Activated T-helper 17 cell treated with anti-CD3 and anti-CD28 coated beads, Interleukin-2, amount 50 U/mL, for 72 hours (primary cell): ENCODE measurements at regions not wholly inside any gene's neighbourhood (a gene's known extent, or its start where the extent isn't known, plus 50 kb on each side); places are given as distances from the start of the nearest gene placed in this dataset.

Experiments used
- ATAC-seq: fragments of 150-1000 bp; cut with Tn5 transposase; replicated peaks from 2 replicates; pipeline ENCODE4 v1.10.0; 2021; ENCODE audit warnings: mild to moderate bottlenecking, moderate library complexity
- H3K27ac Mint-ChIP-seq: one replicate; pipeline ENCODE4 v1.8.0; 2022; ENCODE audit warnings: mixed read lengths
- H3K27me3 Mint-ChIP-seq: one replicate; pipeline ENCODE4 v1.8.0; 2022; ENCODE audit warnings: mixed read lengths
- H3K36me3 Mint-ChIP-seq: one replicate; pipeline ENCODE4 v1.8.0; 2022; ENCODE audit warnings: low read depth, mild to moderate bottlenecking, mixed read lengths
- H3K4me1 Mint-ChIP-seq: one replicate; pipeline ENCODE4 v1.8.0; 2022; ENCODE audit warnings: mixed read lengths
- H3K4me3 Mint-ChIP-seq: one replicate; pipeline ENCODE4 v1.8.0; 2022; ENCODE audit warnings: mild to moderate bottlenecking, mixed read lengths
- H3K9me3 Mint-ChIP-seq: one replicate; pipeline ENCODE4 v1.8.0; 2022; ENCODE audit warnings: mixed read lengths

- H3K27ac Mint-ChIP-seq = no peak overlapping the region
- H3K27me3 Mint-ChIP-seq = no peaks in the 10 kb centered on the region
- H3K36me3 Mint-ChIP-seq = no peaks in the 10 kb centered on the region
- H3K9me3 Mint-ChIP-seq = peaks cover 4% of the 10 kb centered on the region
- ATAC-seq = no peak
- H3K4me3 Mint-ChIP-seq = no peak overlapping the region
- H3K4me1 Mint-ChIP-seq = no peaks in the 10 kb centered on the region
Observed at GRCh38 chr4:25474690-25475089, 97.6 kb downstream of the ANAPC4 start.

- no peak overlapping the region for H3K27ac Mint-ChIP-seq
- no peak for ATAC-seq
- no peaks in the 10 kb centered on the region for H3K9me3 Mint-ChIP-seq
- H3K27me3 Mint-ChIP-seq = peaks cover 3% of the 10 kb centered on the region
- H3K4me3 Mint-ChIP-seq = no peak overlapping the region
- no peaks in the 10 kb centered on the region for H3K36me3 Mint-ChIP-seq
- H3K4me1 Mint-ChIP-seq = no peaks in the 10 kb centered on the region
Observed at GRCh38 chr4:25477221-25477620, 100.2 kb downstream of the ANAPC4 start.

- ATAC-seq = no peak
- Mint-ChIP-seq H3K27ac (no peak overlapping the region), H3K4me1 (no peaks in the 10 kb centered on the region), H3K27me3 (peaks cover 12% of the 10 kb centered on the region), H3K36me3 (no peaks in the 10 kb centered on the region), H3K4me3 (no peak overlapping the region), H3K9me3 (peaks cover 4% of the 10 kb centered on the region)
Observed at GRCh38 chr4:25481648-25482047, 104.6 kb downstream of the ANAPC4 start.

- no peak overlapping the region for H3K27ac Mint-ChIP-seq
- no peak overlapping the region for H3K4me3 Mint-ChIP-seq
- no peaks in the 10 kb centered on the region for H3K4me1 Mint-ChIP-seq
- peaks cover 10% of the 10 kb centered on the region for H3K9me3 Mint-ChIP-seq
- H3K36me3 Mint-ChIP-seq = no peaks in the 10 kb centered on the region
- peak; percentile 50 for ATAC-seq
- peaks cover 21% of the 10 kb centered on the region for H3K27me3 Mint-ChIP-seq
Observed at GRCh38 chr4:25484243-25484721, 107.2 kb downstream of the ANAPC4 start.

- Mint-ChIP-seq H3K4me3 (no peak overlapping the region), H3K27ac (no peak overlapping the region), H3K36me3 (no peaks in the 10 kb centered on the region), H3K4me1 (no peaks in the 10 kb centered on the region), H3K9me3 (peaks cover 10% of the 10 kb centered on the region), H3K27me3 (peaks cover 21% of the 10 kb centered on the region)
- no peak for ATAC-seq
Observed at GRCh38 chr4:25485104-25485503, 108.0 kb downstream of the ANAPC4 start.

GRCh38 chr4:25486171-25486570 is 109.1 kb downstream of the ANAPC4 start:
- peaks cover 20% of the 10 kb centered on the region for H3K27me3 Mint-ChIP-seq
- no peaks in the 10 kb centered on the region for H3K4me1 Mint-ChIP-seq
- H3K27ac Mint-ChIP-seq = no peak overlapping the region
- H3K36me3 Mint-ChIP-seq = no peaks in the 10 kb centered on the region
- ATAC-seq = no peak
- H3K9me3 Mint-ChIP-seq = peaks cover 10% of the 10 kb centered on the region
- no peak overlapping the region for H3K4me3 Mint-ChIP-seq

GRCh38 chr4:25487155-25487554 is 110.1 kb downstream of the ANAPC4 start:
- Mint-ChIP-seq H3K27ac (no peak overlapping the region), H3K36me3 (no peaks in the 10 kb centered on the region), H3K4me1 (no peaks in the 10 kb centered on the region), H3K27me3 (peaks cover 18% of the 10 kb centered on the region), H3K4me3 (no peak overlapping the region), H3K9me3 (peaks cover 10% of the 10 kb centered on the region)
- ATAC-seq = no peak

- H3K4me3 Mint-ChIP-seq = no peak overlapping the region
- no peaks in the 10 kb centered on the region for H3K4me1 Mint-ChIP-seq
- H3K27me3 Mint-ChIP-seq = peaks cover 18% of the 10 kb centered on the region
- H3K9me3 Mint-ChIP-seq = peaks cover 10% of the 10 kb centered on the region
- no peak overlapping the region for H3K27ac Mint-ChIP-seq
- H3K36me3 Mint-ChIP-seq = no peaks in the 10 kb centered on the region
- no peak for ATAC-seq
Observed at GRCh38 chr4:25489253-25489797, 112.3 kb downstream of the ANAPC4 start.

GRCh38 chr4:25493466-25493865 is 116.4 kb downstream of the ANAPC4 start:
- peaks cover 5% of the 10 kb centered on the region for H3K9me3 Mint-ChIP-seq
- no peak overlapping the region for H3K27ac Mint-ChIP-seq
- no peaks in the 10 kb centered on the region for H3K4me1 Mint-ChIP-seq
- ATAC-seq = no peak
- no peaks in the 10 kb centered on the region for H3K36me3 Mint-ChIP-seq
- H3K27me3 Mint-ChIP-seq = no peaks in the 10 kb centered on the region
- H3K4me3 Mint-ChIP-seq = no peak overlapping the region

GRCh38 chr4:25494166-25494565 is 117.1 kb downstream of the ANAPC4 start:
- no peak overlapping the region for H3K4me3 Mint-ChIP-seq
- H3K27me3 Mint-ChIP-seq = no peaks in the 10 kb centered on the region
- no peaks in the 10 kb centered on the region for H3K36me3 Mint-ChIP-seq
- H3K27ac Mint-ChIP-seq = no peak overlapping the region
- ATAC-seq = no peak
- H3K4me1 Mint-ChIP-seq = no peaks in the 10 kb centered on the region
- peaks cover 5% of the 10 kb centered on the region for H3K9me3 Mint-ChIP-seq

GRCh38 chr4:25500626-25501316 is 123.7 kb downstream of the ANAPC4 start:
- H3K27ac Mint-ChIP-seq = no peak overlapping the region
- H3K4me3 Mint-ChIP-seq = no peak overlapping the region
- H3K27me3 Mint-ChIP-seq = peaks cover 4% of the 10 kb centered on the region
- H3K36me3 Mint-ChIP-seq = no peaks in the 10 kb centered on the region
- no peaks in the 10 kb centered on the region for H3K4me1 Mint-ChIP-seq
- peaks cover 5% of the 10 kb centered on the region for H3K9me3 Mint-ChIP-seq
- no peak for ATAC-seq

- Mint-ChIP-seq H3K27ac (no peak overlapping the region), H3K36me3 (no peaks in the 10 kb centered on the region), H3K27me3 (peaks cover 4% of the 10 kb centered on the region), H3K9me3 (peaks cover 4% of the 10 kb centered on the region), H3K4me1 (no peaks in the 10 kb centered on the region), H3K4me3 (no peak overlapping the region)
- no peak for ATAC-seq
Observed at GRCh38 chr4:25502115-25502514, 125.1 kb downstream of the ANAPC4 start.

GRCh38 chr4:25503779-25504178 is 126.7 kb downstream of the ANAPC4 start:
- Mint-ChIP-seq H3K27ac (no peak overlapping the region), H3K36me3 (no peaks in the 10 kb centered on the region), H3K27me3 (peaks cover 4% of the 10 kb centered on the region), H3K9me3 (no peaks in the 10 kb centered on the region), H3K4me1 (no peaks in the 10 kb centered on the region), H3K4me3 (no peak overlapping the region)
- ATAC-seq = no peak

- Mint-ChIP-seq H3K4me1 (no peaks in the 10 kb centered on the region), H3K27me3 (peaks cover 4% of the 10 kb centered on the region), H3K4me3 (no peak overlapping the region), H3K36me3 (no peaks in the 10 kb centered on the region), H3K9me3 (no peaks in the 10 kb centered on the region), H3K27ac (no peak overlapping the region)
- no peak for ATAC-seq
Observed at GRCh38 chr4:25504932-25505636, 128.0 kb downstream of the ANAPC4 start.

GRCh38 chr4:25505637-25505991 is 128.6 kb downstream of the ANAPC4 start:
- H3K9me3 Mint-ChIP-seq = no peaks in the 10 kb centered on the region
- H3K4me1 Mint-ChIP-seq = no peaks in the 10 kb centered on the region
- no peak for ATAC-seq
- peaks cover under 1% of the 10 kb centered on the region for H3K27me3 Mint-ChIP-seq
- no peak overlapping the region for H3K27ac Mint-ChIP-seq
- no peak overlapping the region for H3K4me3 Mint-ChIP-seq
- no peaks in the 10 kb centered on the region for H3K36me3 Mint-ChIP-seq
